ENCODE measurements at regions not wholly inside any gene's neighbourhood (a gene's known extent, or its start where the extent isn't known, plus 50 kb on each side); places are given as distances from the start of the nearest gene placed in this dataset.
"Not testable (repeated sequence)": the region's sequence is repeated elsewhere in the genome, so short reads cannot be mapped to it uniquely, and the experiment has no call there.

DNA sequence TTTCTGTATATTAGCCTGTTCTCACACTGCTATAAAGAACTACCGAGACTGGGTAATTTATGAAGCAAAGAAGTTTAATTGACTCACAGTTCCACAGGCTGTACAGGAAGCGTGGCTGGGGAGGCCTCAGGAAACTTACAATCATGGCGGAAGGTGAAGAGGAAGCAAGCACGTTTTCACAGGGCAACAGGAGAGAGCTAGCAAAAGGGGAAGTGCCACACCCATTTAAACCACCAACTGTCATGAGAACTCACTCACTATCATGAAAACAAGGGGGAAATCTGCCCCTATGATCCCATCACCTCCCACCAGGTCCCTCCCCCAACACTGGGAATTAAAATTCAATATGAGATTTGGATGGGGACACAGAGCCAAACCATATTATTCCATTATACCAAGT lies 358.6 kb downstream of the OTUD1 start:
- TF ChIP-seq, protein P1, sequence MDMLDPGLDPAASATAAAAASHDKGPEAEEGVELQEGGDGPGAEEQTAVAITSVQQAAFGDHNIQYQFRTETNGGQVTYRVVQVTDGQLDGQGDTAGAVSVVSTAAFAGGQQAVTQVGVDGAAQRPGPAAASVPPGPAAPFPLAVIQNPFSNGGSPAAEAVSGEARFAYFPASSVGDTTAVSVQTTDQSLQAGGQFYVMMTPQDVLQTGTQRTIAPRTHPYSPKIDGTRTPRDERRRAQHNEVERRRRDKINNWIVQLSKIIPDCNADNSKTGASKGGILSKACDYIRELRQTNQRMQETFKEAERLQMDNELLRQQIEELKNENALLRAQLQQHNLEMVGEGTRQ (IDR thresholded peaks at IDR 0.05; ENCODE audit: borderline replicate concordance, low read depth, low read length) = not testable (repeated sequence)
- not testable (repeated sequence) for TF ChIP-seq CHD4, JUNB (IDR thresholded peaks at IDR 0.05)
- TF ChIP-seq, protein P2, sequence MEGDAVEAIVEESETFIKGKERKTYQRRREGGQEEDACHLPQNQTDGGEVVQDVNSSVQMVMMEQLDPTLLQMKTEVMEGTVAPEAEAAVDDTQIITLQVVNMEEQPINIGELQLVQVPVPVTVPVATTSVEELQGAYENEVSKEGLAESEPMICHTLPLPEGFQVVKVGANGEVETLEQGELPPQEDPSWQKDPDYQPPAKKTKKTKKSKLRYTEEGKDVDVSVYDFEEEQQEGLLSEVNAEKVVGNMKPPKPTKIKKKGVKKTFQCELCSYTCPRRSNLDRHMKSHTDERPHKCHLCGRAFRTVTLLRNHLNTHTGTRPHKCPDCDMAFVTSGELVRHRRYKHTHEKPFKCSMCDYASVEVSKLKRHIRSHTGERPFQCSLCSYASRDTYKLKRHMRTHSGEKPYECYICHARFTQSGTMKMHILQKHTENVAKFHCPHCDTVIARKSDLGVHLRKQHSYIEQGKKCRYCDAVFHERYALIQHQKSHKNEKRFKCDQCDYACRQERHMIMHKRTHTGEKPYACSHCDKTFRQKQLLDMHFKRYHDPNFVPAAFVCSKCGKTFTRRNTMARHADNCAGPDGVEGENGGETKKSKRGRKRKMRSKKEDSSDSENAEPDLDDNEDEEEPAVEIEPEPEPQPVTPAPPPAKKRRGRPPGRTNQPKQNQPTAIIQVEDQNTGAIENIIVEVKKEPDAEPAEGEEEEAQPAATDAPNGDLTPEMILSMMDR (IDR thresholded peaks at IDR 0.05 in 2 of 3, conservative IDR thresholded peaks at IDR 0.05 in 1 of 3; ENCODE audit: control insufficient read depth in 2 of 3, extremely low read depth in 1 of 3, insufficient read depth in 1 of 3, low read depth in 3 of 3, low read length in 3 of 3) = not testable (repeated sequence)

All from GM12878 (cell line).